ENCODE measurements at regions not wholly inside any gene's neighbourhood (a gene's known extent, or its start where the extent isn't known, plus 50 kb on each side); places are given as distances from the start of the nearest gene placed in this dataset. TPM values are rescaled to one million over a fixed set of nuclear protein-coding genes. Genes with fewer than 3 reads are reported as not detected.

- Histone ChIP-seq H3K4me1 (ENCODE audit: control insufficient read depth in 5 of 5, insufficient read depth in 5 of 5, low read length in 5 of 5) (peaks cover 0 to 9% (median 0%) of the 10 kb centered on the region in 5 donors), H3K9me3 (ENCODE audit: control insufficient read depth in 4 of 4, insufficient read depth in 3 of 4, low read length in 3 of 4) (no peaks in the 10 kb centered on the region), H3K9ac (ENCODE audit: insufficient read depth in 1 of 2, low read length in 2 of 2) (no peak overlapping the region), H3K27ac (ENCODE audit: low read depth in 1 of 2, low read length in 1 of 2) (no peak overlapping the region), H3K4me3 (no peak overlapping the region), H3K27me3 (ENCODE audit: control insufficient read depth in 3 of 3, insufficient read depth in 3 of 3, low read length in 2 of 3) (no peaks in the 10 kb centered on the region), H3K36me3 (ENCODE audit: control insufficient read depth in 4 of 4, insufficient read depth in 4 of 4, low read length in 4 of 4) (no peaks in the 10 kb centered on the region)
- WGBS, 2 donors, result 8 to 14% methylated on average over 3 of the region's 3 CpGs
- DNase-seq (peak; percentile 50 to 88 (median 82)), ATAC-seq (ENCODE audit: insufficient read depth, low FRiP score) (no peak)
- TF ChIP-seq CTCF (IDR thresholded peaks at IDR 0.05; ENCODE audit: control extremely low read depth, extremely low read depth), result no peak
Measured at GRCh38 chr20:6178537-6178936, 55.7 kb upstream of the FERMT1 start.

GRCh38 chr20:6173481-6173880 is 50.7 kb upstream of the FERMT1 start:
- Histone ChIP-seq H3K9me3 (ENCODE audit: control insufficient read depth in 4 of 4, insufficient read depth in 3 of 4, low read length in 3 of 4) (peaks cover 0 to 3% (median 1%) of the 10 kb centered on the region in 4 donors), H3K4me1 (ENCODE audit: control insufficient read depth in 5 of 5, insufficient read depth in 5 of 5, low read length in 5 of 5) (no peaks in the 10 kb centered on the region), H3K4me3 (no peak overlapping the region), H3K36me3 (ENCODE audit: control insufficient read depth in 4 of 4, insufficient read depth in 4 of 4, low read length in 4 of 4) (no peaks in the 10 kb centered on the region), H3K27me3 (ENCODE audit: control insufficient read depth in 3 of 3, insufficient read depth in 3 of 3, low read length in 2 of 3) (no peaks in the 10 kb centered on the region), H3K27ac (ENCODE audit: low read depth in 1 of 2, low read length in 1 of 2) (no peak overlapping the region), H3K9ac (ENCODE audit: insufficient read depth in 1 of 2, low read length in 2 of 2) (no peak overlapping the region)
- no peak for DNase-seq
- no peak for ATAC-seq (ENCODE audit: insufficient read depth, low FRiP score)
- TF ChIP-seq CTCF (IDR thresholded peaks at IDR 0.05; ENCODE audit: control extremely low read depth, extremely low read depth), result no peak
- 39 to 90% methylated on average over 2 of the region's 2 CpGs for WGBS, 2 donors

Small RNAs in the stretch of these regions (small RNA-seq; reads per million reads assigned to genes)
- not detected for gene AL109618.2 (ENCODE audit: low replicate concordance)
